ENCODE measurements at regions not wholly inside any gene's neighbourhood (a gene's known extent, or its start where the extent isn't known, plus 50 kb on each side); places are given as distances from the start of the nearest gene placed in this dataset.

DNA sequence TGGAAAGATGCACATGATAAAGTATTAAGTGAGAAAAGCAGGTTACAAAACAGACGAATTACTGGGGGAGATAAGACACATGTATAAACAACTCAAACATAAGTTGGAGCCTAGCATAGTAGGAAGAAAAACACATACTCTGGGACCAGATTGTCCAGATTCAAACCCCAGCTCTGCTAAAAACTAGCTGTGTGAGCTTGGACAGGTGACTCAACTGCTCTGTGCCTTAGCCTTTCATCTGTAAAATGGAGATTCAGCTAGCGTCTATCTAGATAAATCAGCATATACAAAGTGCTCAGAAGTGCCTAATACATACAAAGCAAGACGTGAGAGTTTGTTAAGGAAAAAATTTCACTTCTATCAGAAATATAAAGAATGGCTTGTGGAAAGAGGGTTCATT lies 254.0 kb upstream of the POU3F1 start:
- peaks cover 13% of the 10 kb centered on the region; the same call in 1 of the 2 replicates for H3K27me3 ChIP-seq (ENCODE audit: control insufficient read depth, low read length)
- H3K79me2 ChIP-seq (ENCODE audit: control insufficient read depth, low read length) = no peaks in the 10 kb centered on the region
- no peaks in the 10 kb centered on the region for H3K36me3 ChIP-seq (ENCODE audit: control insufficient read depth, low read length)
- no peak overlapping the region for H3K4me2 ChIP-seq (ENCODE audit: low read length)
- no peaks in the 10 kb centered on the region for H3F3A ChIP-seq (ENCODE audit: control insufficient read depth, insufficient read depth)
- H3K9me3 ChIP-seq (ENCODE audit: control insufficient read depth, insufficient read depth, low read length) = no peaks in the 10 kb centered on the region
- no peaks in the 10 kb centered on the region for H3K9me2 ChIP-seq (replicated peaks; ENCODE audit: control insufficient read depth, low read length)
- H4K20me1 ChIP-seq (ENCODE audit: control insufficient read depth, insufficient read depth, low read depth, low read length) = no peaks in the 10 kb centered on the region
- no peaks in the 10 kb centered on the region for H3K4me1 ChIP-seq (ENCODE audit: control insufficient read depth, low read length)
- no peak overlapping the region for H3K4me3 ChIP-seq (ENCODE audit: low read length)
- TF ChIP-seq EZH2phosphoT487 (IDR thresholded peaks at IDR 0.05; ENCODE audit: borderline replicate concordance, low read length) = no peak
- TF ChIP-seq, protein P1, sequence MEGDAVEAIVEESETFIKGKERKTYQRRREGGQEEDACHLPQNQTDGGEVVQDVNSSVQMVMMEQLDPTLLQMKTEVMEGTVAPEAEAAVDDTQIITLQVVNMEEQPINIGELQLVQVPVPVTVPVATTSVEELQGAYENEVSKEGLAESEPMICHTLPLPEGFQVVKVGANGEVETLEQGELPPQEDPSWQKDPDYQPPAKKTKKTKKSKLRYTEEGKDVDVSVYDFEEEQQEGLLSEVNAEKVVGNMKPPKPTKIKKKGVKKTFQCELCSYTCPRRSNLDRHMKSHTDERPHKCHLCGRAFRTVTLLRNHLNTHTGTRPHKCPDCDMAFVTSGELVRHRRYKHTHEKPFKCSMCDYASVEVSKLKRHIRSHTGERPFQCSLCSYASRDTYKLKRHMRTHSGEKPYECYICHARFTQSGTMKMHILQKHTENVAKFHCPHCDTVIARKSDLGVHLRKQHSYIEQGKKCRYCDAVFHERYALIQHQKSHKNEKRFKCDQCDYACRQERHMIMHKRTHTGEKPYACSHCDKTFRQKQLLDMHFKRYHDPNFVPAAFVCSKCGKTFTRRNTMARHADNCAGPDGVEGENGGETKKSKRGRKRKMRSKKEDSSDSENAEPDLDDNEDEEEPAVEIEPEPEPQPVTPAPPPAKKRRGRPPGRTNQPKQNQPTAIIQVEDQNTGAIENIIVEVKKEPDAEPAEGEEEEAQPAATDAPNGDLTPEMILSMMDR (IDR thresholded peaks at IDR 0.05; ENCODE audit: low read depth, low read length, poor library complexity, severe bottlenecking) = no peak
- H3K27ac ChIP-seq (ENCODE audit: low read depth, low read length) = no peak overlapping the region

DNA sequence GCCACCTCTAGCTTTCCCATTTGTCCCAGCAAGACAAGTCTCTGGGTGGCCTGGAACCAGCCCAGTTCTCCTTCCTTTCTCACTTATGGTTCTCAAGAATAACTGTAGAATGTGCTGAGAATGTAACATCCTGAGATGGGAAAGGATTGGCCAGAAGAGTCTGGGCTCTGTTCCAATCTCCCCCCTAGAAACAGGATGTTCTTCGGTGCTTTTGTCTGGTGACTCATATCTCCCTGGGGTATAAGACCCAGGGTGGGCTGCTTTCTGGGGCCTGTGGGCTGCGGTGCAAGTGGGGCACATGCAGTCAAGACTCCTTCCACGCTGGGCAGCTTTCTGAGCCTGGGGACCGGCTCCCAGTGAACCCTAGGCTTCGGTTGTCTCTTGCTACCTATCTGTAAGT lies 251.2 kb upstream of the POU3F1 start:
- H3K9me3 ChIP-seq (ENCODE audit: control insufficient read depth, insufficient read depth, low read length) = no peaks in the 10 kb centered on the region
- no peaks in the 10 kb centered on the region for H3K9me2 ChIP-seq (replicated peaks; ENCODE audit: control insufficient read depth, low read length)
- TF ChIP-seq, protein P1 (IDR thresholded peaks at IDR 0.05; ENCODE audit: low read depth, low read length, poor library complexity, severe bottlenecking) = no peak
- no peak for TF ChIP-seq EZH2phosphoT487 (IDR thresholded peaks at IDR 0.05; ENCODE audit: borderline replicate concordance, low read length)

DNA sequence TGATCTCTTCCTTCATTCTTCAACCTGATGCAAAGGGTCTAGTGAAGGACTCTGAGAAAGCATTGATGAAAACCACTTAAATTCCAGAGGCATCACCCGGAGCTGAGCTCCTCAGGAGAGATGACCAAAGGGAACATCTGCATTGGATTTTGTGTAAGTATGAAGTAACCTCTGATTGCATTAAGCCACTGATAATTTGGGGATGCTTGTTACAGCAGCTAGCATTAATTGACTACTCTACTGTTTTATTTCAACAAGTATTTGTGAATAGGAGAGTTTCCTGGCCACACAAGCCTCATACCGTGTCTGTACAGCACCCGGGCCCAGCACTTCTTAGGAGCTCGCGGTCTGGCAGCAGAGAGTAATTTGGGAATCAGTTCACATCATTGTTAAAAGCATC lies 250.7 kb upstream of the POU3F1 start:
- no peaks in the 10 kb centered on the region for H4K20me1 ChIP-seq (ENCODE audit: control insufficient read depth, insufficient read depth, low read depth, low read length)
- no peaks in the 10 kb centered on the region for H3K79me2 ChIP-seq (ENCODE audit: control insufficient read depth, low read length)
- no peak overlapping the region for H3K4me2 ChIP-seq (ENCODE audit: low read length)
- no peaks in the 10 kb centered on the region for H3F3A ChIP-seq (ENCODE audit: control insufficient read depth, insufficient read depth)
- H3K9me2 ChIP-seq (replicated peaks; ENCODE audit: control insufficient read depth, low read length) = no peaks in the 10 kb centered on the region
- no peaks in the 10 kb centered on the region for H3K36me3 ChIP-seq (ENCODE audit: control insufficient read depth, low read length)
- TF ChIP-seq EZH2phosphoT487 (IDR thresholded peaks at IDR 0.05; ENCODE audit: borderline replicate concordance, low read length) = no peak
- TF ChIP-seq, protein P1 (IDR thresholded peaks at IDR 0.05; ENCODE audit: low read depth, low read length, poor library complexity, severe bottlenecking) = no peak
- H3K27ac ChIP-seq (ENCODE audit: low read depth, low read length) = no peak overlapping the region
- no peaks in the 10 kb centered on the region for H3K9me3 ChIP-seq (ENCODE audit: control insufficient read depth, insufficient read depth, low read length)
- no peaks in the 10 kb centered on the region for H3K4me1 ChIP-seq (ENCODE audit: control insufficient read depth, low read length)
- H3K4me3 ChIP-seq (ENCODE audit: low read length) = no peak overlapping the region
- H3K27me3 ChIP-seq (ENCODE audit: control insufficient read depth, low read length) = peaks cover 17% of the 10 kb centered on the region

More for the DNA sequence above, 251.2 kb upstream of the POU3F1 start:
- no peak overlapping the region for H3K4me2 ChIP-seq (ENCODE audit: low read length)
- H3F3A ChIP-seq (ENCODE audit: control insufficient read depth, insufficient read depth) = no peaks in the 10 kb centered on the region
- no peak overlapping the region for H3K4me3 ChIP-seq (ENCODE audit: low read length)
- H3K27me3 ChIP-seq (ENCODE audit: control insufficient read depth, low read length) = peaks cover 15% of the 10 kb centered on the region
- no peaks in the 10 kb centered on the region for H4K20me1 ChIP-seq (ENCODE audit: control insufficient read depth, insufficient read depth, low read depth, low read length)
- no peaks in the 10 kb centered on the region for H3K79me2 ChIP-seq (ENCODE audit: control insufficient read depth, low read length)
- H3K4me1 ChIP-seq (ENCODE audit: control insufficient read depth, low read length) = no peaks in the 10 kb centered on the region
- no peak overlapping the region for H3K27ac ChIP-seq (ENCODE audit: low read depth, low read length)
- H3K36me3 ChIP-seq (ENCODE audit: control insufficient read depth, low read length) = no peaks in the 10 kb centered on the region

DNA sequence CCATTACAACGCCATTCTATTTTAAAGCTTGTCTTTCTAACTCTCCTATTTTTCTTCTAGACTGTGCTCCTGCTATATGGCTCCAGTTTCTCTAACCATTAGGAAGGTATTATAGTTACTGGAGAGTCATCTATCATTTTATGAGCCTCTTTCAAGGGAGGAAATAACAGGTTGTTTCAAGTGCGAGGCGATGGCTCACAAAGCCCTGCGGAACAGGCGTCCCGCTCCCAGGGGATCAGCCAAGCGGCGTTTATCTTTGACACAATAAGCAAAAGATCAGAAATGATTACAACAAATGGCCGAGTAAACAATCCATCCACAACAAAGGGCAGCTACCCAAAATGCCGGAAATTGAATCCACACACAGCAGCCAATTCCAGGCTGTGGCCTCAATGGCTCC lies 249.5 kb upstream of the POU3F1 start:
- H3K27me3 ChIP-seq (ENCODE audit: control insufficient read depth, low read length) = peaks cover 17% of the 10 kb centered on the region
- H3K9me2 ChIP-seq (replicated peaks; ENCODE audit: control insufficient read depth, low read length) = no peaks in the 10 kb centered on the region

More for the DNA sequence above, 249.5 kb upstream of the POU3F1 start:
- Histone ChIP-seq H3K4me2 (ENCODE audit: low read length) (no peak overlapping the region), H3K27ac (ENCODE audit: low read depth, low read length) (no peak overlapping the region), H3K79me2 (ENCODE audit: control insufficient read depth, low read length) (no peaks in the 10 kb centered on the region), H4K20me1 (ENCODE audit: control insufficient read depth, insufficient read depth, low read depth, low read length) (no peaks in the 10 kb centered on the region), H3K9me3 (ENCODE audit: control insufficient read depth, insufficient read depth, low read length) (no peaks in the 10 kb centered on the region), H3F3A (ENCODE audit: control insufficient read depth, insufficient read depth) (no peaks in the 10 kb centered on the region), H3K4me1 (ENCODE audit: control insufficient read depth, low read length) (no peaks in the 10 kb centered on the region), H3K4me3 (ENCODE audit: low read length) (no peak overlapping the region), H3K36me3 (ENCODE audit: control insufficient read depth, low read length) (no peaks in the 10 kb centered on the region)
- no peak for TF ChIP-seq EZH2phosphoT487 (IDR thresholded peaks at IDR 0.05; ENCODE audit: borderline replicate concordance, low read length)
- TF ChIP-seq, protein P1 (IDR thresholded peaks at IDR 0.05; ENCODE audit: low read depth, low read length, poor library complexity, severe bottlenecking) = no peak

Measured in DOHH2 (cell line).